ENCODE measurements at regions not wholly inside any gene's neighbourhood (a gene's known extent, or its start where the extent isn't known, plus 50 kb on each side); places are given as distances from the start of the nearest gene placed in this dataset.

DNA sequence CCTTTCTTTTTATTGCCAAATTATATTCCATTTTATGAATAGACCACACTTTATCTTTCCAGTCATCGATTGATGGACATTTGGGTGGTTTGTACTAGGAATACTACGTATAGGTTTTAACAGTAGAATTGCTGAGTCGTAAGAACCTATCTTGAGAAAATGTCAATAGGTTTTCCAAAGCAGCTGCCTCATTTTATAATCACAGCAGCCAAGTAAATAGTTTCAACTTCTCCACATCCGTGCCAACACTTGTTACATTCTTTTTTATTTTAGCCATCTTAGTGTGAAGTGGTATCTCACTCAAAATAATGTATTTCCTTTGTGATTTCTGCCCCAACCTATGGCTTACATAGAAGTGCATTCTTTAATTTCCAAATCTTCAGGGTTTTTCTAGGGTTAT lies 479.2 kb downstream of the CDH26 start:
- POLR2A ChIA-PET (ENCODE audit: unreplicated experiment) = no interaction called here
- H2BK5ac ChIP-seq (ENCODE audit: low read depth, low read length, poor library complexity, severe bottlenecking) = no peak overlapping the region

More for the DNA sequence above, 479.2 kb downstream of the CDH26 start:
- H3K36me3 ChIP-seq (ENCODE audit: control insufficient read depth, insufficient read depth, low read length) = no peaks in the 10 kb centered on the region
- no peaks in the 10 kb centered on the region for H4K20me1 ChIP-seq (ENCODE audit: insufficient read depth, low read length)
- no peak overlapping the region for H2BK15ac ChIP-seq (ENCODE audit: low read depth, low read length)
- H2AK9ac ChIP-seq (replicated peaks; ENCODE audit: low read depth, low read length, poor library complexity) = no peak overlapping the region
- H2AK5ac ChIP-seq (ENCODE audit: low read depth, low read length) = no peak overlapping the region
- intact Hi-C loops (cut with micrococcal nuclease) (no loop called here), dilution Hi-C loops (cut with HindIII; ENCODE audit: low sequenced_read_pairs, unreplicated experiment) (no loop called here), in situ Hi-C loops (cut with MboI; ENCODE audit: low sequenced_read_pairs) (no loop called here)
- H3K4ac ChIP-seq (ENCODE audit: low read depth, low read length) = no peak overlapping the region
- H3K23ac ChIP-seq (ENCODE audit: low read depth, low read length) = no peak overlapping the region
- H3K4me1 ChIP-seq (ENCODE audit: control insufficient read depth, insufficient read depth, low read length) = no peaks in the 10 kb centered on the region
- CTCF ChIA-PET = no interaction called here
- no TSS peak for BruUV-seq (replicated peaks)
- no peaks in the 10 kb centered on the region for H3K27me3 ChIP-seq (ENCODE audit: control insufficient read depth, insufficient read depth, low read length)
- H3K4me2 ChIP-seq (ENCODE audit: low read depth, low read length) = no peak overlapping the region
- H2BK20ac ChIP-seq (ENCODE audit: low read depth, low read length) = no peak overlapping the region
- H3K9me1 ChIP-seq (ENCODE audit: insufficient read depth, low read length) = no peaks in the 10 kb centered on the region
- no peak for DNase-seq
- no peak overlapping the region for H4K5ac ChIP-seq (ENCODE audit: low read depth, low read length)
- no peak overlapping the region for H3K27ac ChIP-seq (ENCODE audit: insufficient read depth, low read length)
- H3K18ac ChIP-seq (ENCODE audit: low read depth, low read length) = no peak overlapping the region
- H4K91ac ChIP-seq (ENCODE audit: insufficient read depth, low read depth, low read length) = no peak overlapping the region
- no peak overlapping the region for H2BK120ac ChIP-seq (ENCODE audit: low read depth, low read length)
- no peak overlapping the region for H3K56ac ChIP-seq (ENCODE audit: extremely low read depth, insufficient read depth, low read length)
- no peak overlapping the region for H2AFZ ChIP-seq (replicated peaks; ENCODE audit: low read length, poor library complexity)
- peaks cover 6% of the 10 kb centered on the region for H3K9me3 ChIP-seq (ENCODE audit: control insufficient read depth, insufficient read depth, low read length)
- WGBS, 2 experiments (ENCODE audit: extremely low coverage in 2 of 2, insufficient read length in 1 of 2) = no CpG with 5 or more reads among the region's 4 CpGs
- H3K79me1 ChIP-seq (ENCODE audit: low read depth in 1 of 2, low read length in 2 of 2) = no peaks in the 10 kb centered on the region
- no peak for ATAC-seq (ENCODE audit: low read depth)
- H3K14ac ChIP-seq (replicated peaks; ENCODE audit: low read depth, low read length) = no peak overlapping the region
- no peak overlapping the region for H4K8ac ChIP-seq (ENCODE audit: low read depth in 2 of 2, low read length in 2 of 2)
- no peak overlapping the region for H3K4me3 ChIP-seq (ENCODE audit: insufficient read depth, low read depth, low read length)
- TF ChIP-seq MAZ (IDR thresholded peaks at IDR 0.05; ENCODE audit: borderline replicate concordance, low read depth, low read length) (no peak), MAFK (IDR thresholded peaks at IDR 0.05; ENCODE audit: low read depth, low read length) (peak; percentile 50)
- H3K9ac ChIP-seq (ENCODE audit: low read depth, low read length) = no peak overlapping the region
